Suprapubic skin (tissue), 4 donors: ENCODE measurements at regions not wholly inside any gene's neighbourhood (a gene's known extent, or its start where the extent isn't known, plus 50 kb on each side); places are given as distances from the start of the nearest gene placed in this dataset.

Experiments used
- DNase-seq, 2 donors: peaks; one replicate each; pipeline ENCODE4 v3.0.0-alpha.2; 2019; ENCODE audit warnings: low spot score in 2 of 2
- H3K27ac ChIP-seq: fragments of 200-600 bp; sonication (generic); one replicate; pipeline ENCODE4 v1.5.1; 2019
- H3K27me3 ChIP-seq: fragments of 200-600 bp; sonication (generic); one replicate; pipeline ENCODE4 v1.5.1; 2019
- H3K36me3 ChIP-seq: fragments of 200-600 bp; sonication (generic); one replicate; pipeline ENCODE4 v1.5.1; 2019
- H3K4me1 ChIP-seq: fragments of 200-600 bp; sonication (generic); one replicate; pipeline ENCODE4 v1.5.1; 2019
- H3K4me3 ChIP-seq: fragments of 200-600 bp; sonication (generic); one replicate; pipeline ENCODE4 v1.5.1; 2019; ENCODE audit warnings: mild to moderate bottlenecking
- H3K9me3 ChIP-seq: fragments of 200-600 bp; sonication (generic); one replicate; pipeline ENCODE4 v1.5.1; 2019
- CTCF ChIP-seq, 2 donors: fragments of 200-600 bp in 1 of 2; fragments of 450-650 bp in 1 of 2; sonication (generic) in 1 of 2; IDR thresholded peaks; one replicate each; pipeline ENCODE4 v1.5.1; 2016 to 2019; ENCODE audit warnings: antibody characterized with exemption in 2 of 2, mild to moderate bottlenecking in 1 of 2, moderate library complexity in 1 of 2
- EP300 ChIP-seq: sonication (generic); formaldehyde crosslinking; IDR thresholded peaks from one replicate; pipeline ENCODE4 v1.6.1; 2017; ENCODE audit warnings: antibody characterized with exemption
- POLR2A ChIP-seq, 2 donors: fragments of 450-650 bp; IDR thresholded peaks; one replicate each; pipeline ENCODE4 v1.6.1; 2017; ENCODE audit warnings: antibody characterized with exemption in 2 of 2, mild to moderate bottlenecking in 2 of 2, moderate library complexity in 2 of 2
- POLR2AphosphoS5 ChIP-seq, 3 donors: sonication (generic); formaldehyde crosslinking; IDR thresholded peaks; one replicate each; pipeline ENCODE4 v1.6.1; 2017; ENCODE audit warnings: antibody characterized with exemption in 3 of 3
- WGBS: methylation state at CpG from one replicate; pipeline ENCODE4 v1.1.5; 2018; 5-methylcytosine and 5-hydroxymethylcytosine counted together

GRCh38 chr16:50887500-50888298, 145.8 kb downstream of the CYLD start:
- no peaks in the 10 kb centered on the region for H3K4me1 ChIP-seq
- no peak for DNase-seq
- WGBS, result 73% methylated on average over 11 of the region's 11 CpGs
- no peak overlapping the region for H3K4me3 ChIP-seq
- TF ChIP-seq POLR2AphosphoS5 (IDR thresholded peaks at IDR 0.05) (no peak), CTCF (IDR thresholded peaks at IDR 0.05) (no peak), POLR2A (IDR thresholded peaks at IDR 0.05) (no peak), EP300 (no peak)
- no peaks in the 10 kb centered on the region for H3K27me3 ChIP-seq
- no peaks in the 10 kb centered on the region for H3K9me3 ChIP-seq
- H3K27ac ChIP-seq, result no peak overlapping the region
- H3K36me3 ChIP-seq, result no peaks in the 10 kb centered on the region

- H3K27me3 ChIP-seq, result no peaks in the 10 kb centered on the region
- H3K4me3 ChIP-seq, result no peak overlapping the region
- WGBS, result 63% methylated on average over 22 of the region's 22 CpGs
- H3K4me1 ChIP-seq, result peaks cover 5% of the 10 kb centered on the region
- TF ChIP-seq EP300 (no peak), POLR2AphosphoS5 (IDR thresholded peaks at IDR 0.05) (no peak), POLR2A (IDR thresholded peaks at IDR 0.05) (no peak), CTCF (IDR thresholded peaks at IDR 0.05) (no peak)
- DNase-seq, result no peak
- H3K36me3 ChIP-seq, result no peaks in the 10 kb centered on the region
- H3K27ac ChIP-seq, result no peak overlapping the region
- H3K9me3 ChIP-seq, result no peaks in the 10 kb centered on the region
These were observed 142.4 kb downstream of the CYLD start for GRCh38 chr16:50884066-50884860.

GRCh38 chr16:50881956-50882355, 140.1 kb downstream of the CYLD start:
- no peaks in the 10 kb centered on the region for H3K9me3 ChIP-seq
- WGBS, result 86% methylated on average over 9 of the region's 9 CpGs
- H3K4me3 ChIP-seq, result no peak overlapping the region
- DNase-seq, result no peak
- no peak overlapping the region for H3K27ac ChIP-seq
- TF ChIP-seq POLR2AphosphoS5 (IDR thresholded peaks at IDR 0.05) (no peak), CTCF (IDR thresholded peaks at IDR 0.05) (no peak), EP300 (no peak), POLR2A (IDR thresholded peaks at IDR 0.05) (no peak)
- H3K27me3 ChIP-seq, result no peaks in the 10 kb centered on the region
- H3K36me3 ChIP-seq, result no peaks in the 10 kb centered on the region
- H3K4me1 ChIP-seq, result peaks cover 5% of the 10 kb centered on the region

GRCh38 chr16:50881331-50881830, 139.5 kb downstream of the CYLD start:
- Histone ChIP-seq H3K27me3 (no peaks in the 10 kb centered on the region), H3K4me1 (peaks cover 5% of the 10 kb centered on the region), H3K27ac (no peak overlapping the region), H3K9me3 (no peaks in the 10 kb centered on the region), H3K36me3 (no peaks in the 10 kb centered on the region), H3K4me3 (no peak overlapping the region)
- 55% methylated on average over 7 of the region's 7 CpGs for WGBS
- DNase-seq, result no peak
- TF ChIP-seq EP300, result no peak
- TF ChIP-seq POLR2A (IDR thresholded peaks at IDR 0.05), result no peak
- TF ChIP-seq POLR2AphosphoS5 (IDR thresholded peaks at IDR 0.05), result no peak
- no peak for TF ChIP-seq CTCF (IDR thresholded peaks at IDR 0.05)

- no peak for DNase-seq
- no peak overlapping the region for H3K27ac ChIP-seq
- H3K9me3 ChIP-seq, result no peaks in the 10 kb centered on the region
- H3K4me1 ChIP-seq, result peaks cover 5% of the 10 kb centered on the region
- no peaks in the 10 kb centered on the region for H3K27me3 ChIP-seq
- no peak for TF ChIP-seq POLR2AphosphoS5 (IDR thresholded peaks at IDR 0.05)
- no peak for TF ChIP-seq POLR2A (IDR thresholded peaks at IDR 0.05)
- no peak for TF ChIP-seq CTCF (IDR thresholded peaks at IDR 0.05)
- no peak for TF ChIP-seq EP300
- no peaks in the 10 kb centered on the region for H3K36me3 ChIP-seq
- H3K4me3 ChIP-seq, result no peak overlapping the region
- WGBS, result 81% methylated on average over 3 of the region's 3 CpGs
These were observed 139.0 kb downstream of the CYLD start for GRCh38 chr16:50880926-50881325.
